ENCODE measurements at regions not wholly inside any gene's neighbourhood (a gene's known extent, or its start where the extent isn't known, plus 50 kb on each side); places are given as distances from the start of the nearest gene placed in this dataset.

- in situ Hi-C loops (cut with MboI; ENCODE audit: low sequenced_read_pairs in 4 of 4) (no loop called here), intact Hi-C loops (cut with DNase I; ENCODE audit: low total_unique reads) (no loop called here)
- no peaks in the 10 kb centered on the region for H3K36me3 ChIP-seq
- H3K27me3 ChIP-seq: no peaks in the 10 kb centered on the region
- H3K4me1 ChIP-seq: no peaks in the 10 kb centered on the region
- H3K27ac ChIP-seq: no peak overlapping the region
- TF ChIP-seq POLR2A (IDR thresholded peaks at IDR 0.05) (no peak), CTCF (IDR thresholded peaks at IDR 0.05 in 4 of 5, conservative IDR thresholded peaks at IDR 0.05 in 1 of 5) (no peak)
- ATAC-seq (no peak), DNase-seq (no peak)
- no peak overlapping the region for H3K4me3 ChIP-seq
- H3K9me3 ChIP-seq: no peaks in the 10 kb centered on the region
Observed at GRCh38 chr5:61637566-61637965, 305.5 kb downstream of the ZSWIM6 start.

GRCh38 chr5:61638476-61638875 is 306.4 kb downstream of the ZSWIM6 start:
- ATAC-seq (no peak), DNase-seq (no peak)
- TF ChIP-seq CTCF (IDR thresholded peaks at IDR 0.05 in 4 of 5, conservative IDR thresholded peaks at IDR 0.05 in 1 of 5): no peak
- TF ChIP-seq POLR2A (IDR thresholded peaks at IDR 0.05): no peak
- in situ Hi-C loops (cut with MboI; ENCODE audit: low sequenced_read_pairs in 4 of 4): no loop called here
- no peaks in the 10 kb centered on the region for H3K36me3 ChIP-seq
- no peak overlapping the region for H3K4me3 ChIP-seq
- no peak overlapping the region for H3K27ac ChIP-seq
- H3K27me3 ChIP-seq: no peaks in the 10 kb centered on the region
- intact Hi-C loops (cut with DNase I; ENCODE audit: low total_unique reads): no loop called here
- no peaks in the 10 kb centered on the region for H3K9me3 ChIP-seq
- no peaks in the 10 kb centered on the region for H3K4me1 ChIP-seq

GRCh38 chr5:61640179-61641021 is 308.3 kb downstream of the ZSWIM6 start:
- DNase-seq (no peak), ATAC-seq (no peak)
- H3K4me3 ChIP-seq: no peak overlapping the region
- no peaks in the 10 kb centered on the region for H3K4me1 ChIP-seq
- TF ChIP-seq CTCF (IDR thresholded peaks at IDR 0.05 in 4 of 5, conservative IDR thresholded peaks at IDR 0.05 in 1 of 5) (no peak), POLR2A (IDR thresholded peaks at IDR 0.05) (no peak)
- no peak overlapping the region for H3K27ac ChIP-seq
- no peaks in the 10 kb centered on the region for H3K9me3 ChIP-seq
- intact Hi-C loops (cut with DNase I; ENCODE audit: low total_unique reads): no loop called here
- H3K27me3 ChIP-seq: no peaks in the 10 kb centered on the region
- in situ Hi-C loops (cut with MboI; ENCODE audit: low sequenced_read_pairs in 4 of 4): no loop called here
- H3K36me3 ChIP-seq: no peaks in the 10 kb centered on the region

- TF ChIP-seq CTCF (IDR thresholded peaks at IDR 0.05 in 4 of 5, conservative IDR thresholded peaks at IDR 0.05 in 1 of 5): no peak
- no peaks in the 10 kb centered on the region for H3K36me3 ChIP-seq
- ATAC-seq (no peak), DNase-seq (no peak)
- in situ Hi-C loops (cut with MboI; ENCODE audit: low sequenced_read_pairs in 4 of 4) (no loop called here), intact Hi-C loops (cut with DNase I; ENCODE audit: low total_unique reads) (no loop called here)
- no peak overlapping the region for H3K27ac ChIP-seq
- no peaks in the 10 kb centered on the region for H3K9me3 ChIP-seq
- H3K4me3 ChIP-seq: no peak overlapping the region
- no peaks in the 10 kb centered on the region for H3K4me1 ChIP-seq
- no peaks in the 10 kb centered on the region for H3K27me3 ChIP-seq
Observed at GRCh38 chr5:61641748-61642565, 309.9 kb downstream of the ZSWIM6 start.

Data from gastrocnemius medialis (tissue), 4 donors.